ENCODE measurements at regions not wholly inside any gene's neighbourhood (a gene's known extent, or its start where the extent isn't known, plus 50 kb on each side); places are given as distances from the start of the nearest gene placed in this dataset.

GRCh38 chrX:139290310-139290709, 240.2 kb upstream of the F9 start:
- no peak for DNase-seq (ENCODE audit: low spot score)

GRCh38 chrX:139287155-139287924, 243.2 kb upstream of the F9 start:
- no peak for DNase-seq (ENCODE audit: low spot score)

- no peak for DNase-seq (ENCODE audit: low spot score)
Measured at GRCh38 chrX:139286342-139286741, 244.2 kb upstream of the F9 start.

- no peak for DNase-seq (ENCODE audit: low spot score)
Measured at GRCh38 chrX:139267851-139268250, 262.7 kb upstream of the F9 start.

GRCh38 chrX:139246295-139246694, 284.2 kb upstream of the F9 start:
- no peak for DNase-seq (ENCODE audit: low spot score)

GRCh38 chrX:139237141-139237540, 293.4 kb upstream of the F9 start:
- no peak for DNase-seq (ENCODE audit: low spot score)

- DNase-seq (ENCODE audit: low spot score), result no peak
Measured at GRCh38 chrX:139234898-139235297, 295.6 kb upstream of the F9 start.

GRCh38 chrX:139224953-139225665, 305.4 kb upstream of the F9 start:
- no peak for DNase-seq (ENCODE audit: low spot score)

- no peak for DNase-seq (ENCODE audit: low spot score)
Measured at GRCh38 chrX:139222511-139223200, 307.9 kb upstream of the F9 start.

GRCh38 chrX:139213241-139213709, 317.3 kb upstream of the F9 start:
- no peak for DNase-seq (ENCODE audit: low spot score)

GRCh38 chrX:139211568-139212182, 318.9 kb upstream of the F9 start:
- DNase-seq (ENCODE audit: low spot score), result no peak

- no peak for DNase-seq (ENCODE audit: low spot score)
Measured at GRCh38 chrX:139209342-139209741, 321.2 kb upstream of the F9 start.

- DNase-seq (ENCODE audit: low spot score), result no peak
Measured at GRCh38 chrX:139207655-139208054, 322.9 kb upstream of the F9 start.

GRCh38 chrX:139206914-139207313, 323.6 kb upstream of the F9 start:
- no peak for DNase-seq (ENCODE audit: low spot score)

GRCh38 chrX:139204898-139205667, 325.5 kb upstream of the F9 start:
- DNase-seq (ENCODE audit: low spot score), result no peak

- no peak for DNase-seq (ENCODE audit: low spot score)
Measured at GRCh38 chrX:139204571-139204897, 326.0 kb upstream of the F9 start.

- no peak for DNase-seq (ENCODE audit: low spot score)
Measured at GRCh38 chrX:139203651-139204570, 326.6 kb upstream of the F9 start.

GRCh38 chrX:139202742-139203420, 327.7 kb upstream of the F9 start:
- DNase-seq (ENCODE audit: low spot score), result no peak

GRCh38 chrX:139201924-139202323, 328.6 kb upstream of the F9 start:
- no peak for DNase-seq (ENCODE audit: low spot score)

GRCh38 chrX:139200793-139201192, 329.7 kb upstream of the F9 start:
- DNase-seq (ENCODE audit: low spot score), result no peak

All from hepatic stellate cell (primary cell).